GM21619 (cell line): ENCODE measurements at regions not wholly inside any gene's neighbourhood (a gene's known extent, or its start where the extent isn't known, plus 50 kb on each side); places are given as distances from the start of the nearest gene placed in this dataset.

Experiments used
- ATAC-seq: cut with Tn5 transposase; IDR thresholded peaks from one replicate; pipeline ENCODE4 v1.9.1; 2021; ENCODE audit not compliant: unreplicated experiment

DNA sequence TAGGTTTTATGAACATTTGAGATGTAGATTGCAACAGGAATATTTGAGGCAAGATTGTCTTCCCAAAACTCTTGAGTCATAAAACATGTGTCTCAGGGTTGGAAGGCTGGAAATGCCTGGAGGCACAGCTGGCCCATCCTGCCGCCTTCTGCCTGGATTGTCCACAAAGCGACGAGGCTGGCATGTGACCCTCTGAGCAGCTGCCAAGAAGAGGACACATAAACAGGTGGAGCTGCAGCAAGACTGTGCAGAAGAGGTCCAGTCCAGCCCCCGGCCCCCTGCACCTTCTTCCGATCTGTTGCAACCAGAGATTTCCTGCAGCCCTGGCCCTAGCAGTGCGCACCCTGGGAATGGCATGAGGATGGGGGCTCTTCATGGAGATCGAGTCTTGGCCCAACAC is 101.9 kb upstream of the BCOR start:
- no peak for ATAC-seq

DNA sequence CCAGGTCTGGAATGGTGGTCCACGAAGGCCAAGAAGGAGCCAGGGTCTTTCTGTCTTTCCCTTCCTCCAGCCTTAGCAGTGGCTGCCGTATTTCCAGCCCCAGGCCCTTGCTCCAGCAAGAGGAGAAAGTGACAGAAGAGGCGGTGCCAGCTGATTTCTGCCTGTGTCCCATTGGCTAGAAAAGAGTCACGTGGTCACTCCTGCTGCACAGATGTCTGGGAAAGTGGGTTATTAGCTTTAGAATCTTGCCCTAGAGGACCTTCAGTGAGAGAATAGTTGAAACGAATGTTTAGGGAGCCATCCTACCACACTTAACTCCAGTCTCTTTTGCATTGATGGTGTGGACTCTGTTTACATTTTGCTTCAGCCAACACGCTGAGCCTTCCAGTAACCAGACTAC is 99.3 kb upstream of the BCOR start:
- no peak for ATAC-seq

DNA sequence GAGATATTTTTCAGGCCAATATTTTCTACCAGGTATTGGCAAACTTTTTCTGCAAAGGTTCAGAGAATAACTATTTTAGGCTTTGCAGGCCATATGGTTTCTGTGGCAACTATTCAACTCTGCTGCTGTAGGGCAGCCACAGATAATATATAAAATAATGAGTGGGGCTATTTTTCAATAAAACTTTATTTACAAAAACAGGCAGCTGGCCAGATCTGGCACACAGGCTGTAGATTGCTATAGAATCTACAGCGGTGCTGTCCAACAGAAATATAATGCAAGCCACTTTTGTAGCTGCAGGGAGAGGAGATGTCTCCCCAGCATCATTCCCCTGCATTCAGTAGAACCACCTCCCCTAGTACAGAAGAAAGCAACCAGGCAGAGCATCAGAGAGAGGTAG is 97.6 kb upstream of the BCOR start:
- ATAC-seq, result no peak

DNA sequence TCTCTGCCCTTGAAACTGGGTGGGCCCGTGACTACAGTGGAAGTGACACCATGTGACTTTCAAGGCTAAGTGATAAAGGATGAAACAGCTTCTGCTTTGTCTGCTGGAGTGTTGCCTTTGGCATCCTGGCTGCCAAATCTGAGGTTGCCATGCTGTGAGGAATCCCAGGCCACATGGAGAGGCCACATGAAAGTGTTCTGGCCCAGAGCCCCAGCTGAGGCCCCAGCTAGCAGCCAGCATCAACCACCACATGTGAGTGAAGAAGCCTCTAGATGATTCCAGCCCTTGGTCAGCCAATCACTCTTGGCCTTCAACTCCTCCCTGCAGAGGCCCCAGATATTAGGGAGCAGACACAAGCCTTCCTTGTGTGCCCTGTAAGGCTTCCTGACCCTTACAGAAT is 94.4 kb upstream of the BCOR start:
- ATAC-seq, result no peak

DNA sequence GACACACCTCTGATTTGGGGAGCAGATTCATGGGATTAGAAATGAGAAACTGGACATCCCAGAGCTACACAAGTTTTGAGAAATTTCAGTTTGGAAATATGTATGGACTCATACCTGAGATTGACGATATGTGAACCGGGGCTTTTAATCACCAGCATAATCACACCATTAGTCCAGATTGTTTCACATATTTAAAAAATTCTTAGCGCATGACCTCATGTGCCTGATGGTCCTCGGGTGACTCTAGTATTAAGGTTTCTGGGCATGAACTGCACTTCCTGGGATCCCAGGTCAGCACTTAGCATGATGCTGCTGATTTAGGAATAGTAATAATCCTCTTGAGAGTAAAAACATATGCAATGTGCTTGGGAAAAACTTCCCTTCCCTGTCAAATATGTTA is 91.9 kb upstream of the BCOR start:
- no peak for ATAC-seq

DNA sequence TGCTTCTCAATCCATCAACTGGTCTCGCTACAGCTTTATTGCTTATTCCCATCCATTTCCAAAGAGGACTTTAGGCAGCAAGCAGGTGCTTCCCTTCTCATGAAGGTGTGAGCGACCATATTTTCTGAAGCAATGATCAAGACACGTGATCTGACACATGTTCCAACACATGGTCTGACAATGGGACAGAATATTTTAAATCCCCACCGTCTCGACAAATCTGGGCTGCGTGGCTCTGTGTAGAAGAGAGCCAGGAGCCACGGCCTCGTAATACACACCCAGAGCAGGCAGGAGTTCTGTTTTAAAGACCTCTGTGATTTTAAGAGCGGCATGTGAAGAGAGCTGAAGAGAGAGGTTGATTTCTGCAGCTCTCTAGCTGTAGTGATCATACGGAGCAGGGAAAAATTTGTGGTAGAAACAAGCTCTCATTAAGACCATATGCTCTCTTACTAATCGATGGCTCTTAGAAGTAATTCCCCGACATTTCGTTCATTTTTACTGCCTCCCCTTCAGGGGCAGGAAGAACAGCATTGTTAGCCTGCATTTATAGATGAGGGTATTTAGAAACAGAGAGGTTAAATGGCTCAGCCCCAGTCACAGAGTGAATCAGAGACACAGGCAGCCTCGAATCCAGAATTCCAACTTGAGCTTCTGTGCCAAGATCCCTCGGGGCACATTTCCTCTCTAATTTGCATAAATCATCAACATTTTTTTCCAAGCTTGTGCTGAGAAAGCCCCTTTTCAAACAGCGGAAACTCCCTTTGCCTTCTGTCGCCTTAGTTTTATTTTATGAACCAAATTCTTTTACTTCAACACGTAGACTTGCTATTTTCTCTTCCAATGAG is 91.0 kb upstream of the BCOR start:
- no peak for ATAC-seq

DNA sequence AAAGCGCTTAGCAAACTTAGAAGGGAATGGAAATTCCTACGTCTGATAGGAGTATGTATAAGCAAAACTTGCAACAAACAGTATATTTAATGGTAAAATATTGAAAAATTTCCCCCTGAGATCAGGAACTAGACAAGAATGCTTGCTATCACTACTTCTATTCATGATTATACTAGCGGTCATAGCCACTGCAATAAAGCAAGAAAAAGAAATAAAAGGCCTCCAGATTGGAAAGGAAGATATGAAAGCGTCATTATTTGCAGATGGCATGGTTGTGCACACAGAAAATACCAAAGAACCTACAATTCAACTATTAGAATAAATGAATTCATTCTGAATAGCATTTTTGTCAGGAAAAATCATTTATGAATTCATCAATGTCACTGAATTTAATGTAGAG is 87.2 kb upstream of the BCOR start:
- no peak for ATAC-seq

DNA sequence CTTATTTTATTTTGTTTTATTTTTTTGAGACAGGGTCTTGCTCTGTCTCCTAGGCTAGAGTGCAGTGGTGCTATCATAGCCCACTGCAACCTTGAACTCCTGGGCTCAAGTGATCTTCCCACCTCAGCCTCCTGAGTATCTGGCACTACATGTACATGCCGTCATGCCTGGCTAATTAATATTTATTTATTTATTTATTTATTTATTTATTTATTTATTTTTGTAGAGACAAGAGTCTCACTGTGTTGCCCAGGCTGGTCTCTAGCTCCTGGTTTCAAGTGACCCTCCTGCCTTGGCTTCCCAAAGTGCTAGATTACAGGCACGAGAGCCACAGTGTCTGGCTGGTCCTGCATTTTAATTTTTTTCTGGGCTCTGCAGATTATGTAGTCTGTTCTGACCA is 84.9 kb upstream of the BCOR start:
- ATAC-seq, result no peak

DNA sequence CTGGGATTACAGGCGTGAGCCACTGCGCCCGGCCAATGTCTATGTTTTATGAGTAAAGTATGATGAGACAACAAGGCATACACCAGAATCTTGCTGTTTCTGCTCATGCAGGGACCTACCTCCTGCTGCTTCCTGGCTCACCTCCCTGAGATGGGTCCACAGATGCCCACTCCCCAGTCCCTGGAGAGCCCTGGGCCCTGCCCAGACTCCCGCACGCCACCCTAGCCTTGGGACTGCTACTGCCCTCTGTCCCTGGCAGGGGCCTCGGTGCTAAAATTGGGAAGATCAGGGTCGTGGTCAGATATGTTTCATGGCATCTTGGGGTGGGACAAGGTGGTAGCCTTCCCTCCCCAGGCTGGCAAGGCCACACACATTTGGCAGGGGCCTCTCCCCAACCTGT is 84.3 kb upstream of the BCOR start:
- ATAC-seq, result no peak

DNA sequence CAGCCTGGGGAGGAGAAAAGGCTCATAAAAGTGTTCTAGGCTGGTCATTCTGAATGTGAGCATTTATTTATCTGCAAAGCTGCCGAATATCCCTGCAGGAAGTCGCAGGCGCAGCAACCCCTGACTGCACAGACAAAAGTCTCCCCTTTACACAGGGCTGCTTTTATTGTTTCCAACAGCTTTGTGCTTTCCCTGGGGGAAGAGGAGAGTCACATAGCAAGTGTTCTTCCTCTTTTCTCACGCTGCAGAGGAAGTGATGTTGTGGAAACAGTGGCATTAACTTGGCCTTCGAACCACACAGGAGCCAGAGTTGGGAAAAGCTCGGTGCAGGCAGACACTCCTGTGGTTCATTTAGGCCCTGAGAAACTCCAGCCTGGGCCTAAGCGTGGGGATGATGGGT is 81.5 kb upstream of the BCOR start:
- no peak for ATAC-seq

DNA sequence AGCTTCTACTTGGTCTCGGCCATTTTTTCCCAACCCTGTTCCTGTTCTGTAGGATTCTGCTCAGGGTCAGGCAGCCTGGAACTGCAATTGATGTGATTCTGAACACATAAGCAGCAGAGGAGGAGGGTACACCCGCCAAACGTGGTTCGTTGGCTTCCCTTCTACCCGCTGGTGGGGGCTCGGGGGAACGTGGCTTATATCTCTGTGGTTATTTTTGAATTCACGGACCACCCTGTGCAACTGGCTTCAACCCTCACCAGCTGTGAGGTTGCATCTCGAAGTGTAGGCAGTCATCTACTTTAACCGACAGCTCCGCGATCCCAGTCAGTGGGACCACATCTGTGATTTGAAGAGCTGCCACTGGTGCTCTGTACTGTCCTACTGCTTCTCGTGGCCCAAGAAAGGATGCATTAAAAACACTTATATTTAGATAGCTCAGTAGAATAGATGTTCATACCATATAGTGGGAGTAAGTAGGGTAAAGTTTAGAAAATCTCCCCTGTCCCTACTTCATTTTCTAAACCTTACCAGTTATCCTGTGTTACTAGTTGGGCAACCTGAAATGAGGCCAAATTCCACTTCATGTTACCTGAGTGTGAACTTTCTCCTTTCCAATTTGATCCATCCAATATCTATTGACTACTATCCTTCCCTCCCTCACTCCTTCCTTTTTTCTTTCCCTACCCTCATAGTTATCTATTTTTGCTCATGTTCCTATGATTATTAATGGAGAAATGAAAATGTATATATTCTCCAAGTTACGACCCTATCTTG is 80.4 kb upstream of the BCOR start:
- ATAC-seq, result no peak

DNA sequence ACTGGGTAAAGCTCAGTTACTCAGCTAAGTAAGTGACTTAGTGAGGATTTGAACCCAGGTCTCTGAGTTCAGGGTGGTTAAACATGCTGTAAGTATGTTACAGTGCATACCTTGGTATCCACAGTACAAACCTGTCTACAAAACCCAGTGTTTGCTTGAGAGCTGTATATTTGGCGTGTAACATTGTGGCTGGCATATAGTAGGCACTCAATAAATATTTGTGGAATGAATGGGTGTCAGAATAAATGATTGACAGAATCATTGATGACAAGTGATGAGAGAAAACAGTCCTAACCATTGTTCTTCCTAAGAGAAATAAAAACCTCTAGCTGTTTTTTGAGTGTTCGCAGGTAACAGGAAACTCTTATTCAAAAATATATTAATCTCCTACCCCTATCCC is 79.7 kb upstream of the BCOR start:
- no peak for ATAC-seq

DNA sequence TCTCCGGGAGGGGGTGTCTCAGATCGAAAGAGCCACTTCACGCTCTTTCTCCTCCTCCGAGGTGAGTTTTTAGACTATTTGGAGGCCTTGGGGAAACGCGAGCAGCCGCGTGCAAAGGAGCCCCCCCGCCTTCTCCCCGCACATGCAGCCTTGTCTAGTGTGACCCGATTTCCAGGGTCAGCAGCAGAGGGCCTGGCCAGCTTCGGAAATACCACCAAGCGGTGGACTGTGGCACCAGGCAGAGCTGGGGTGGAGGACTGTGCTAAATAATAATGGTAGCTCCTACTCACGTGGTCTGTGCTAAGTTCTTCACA is 79.3 kb upstream of the BCOR start:
- no peak for ATAC-seq

DNA sequence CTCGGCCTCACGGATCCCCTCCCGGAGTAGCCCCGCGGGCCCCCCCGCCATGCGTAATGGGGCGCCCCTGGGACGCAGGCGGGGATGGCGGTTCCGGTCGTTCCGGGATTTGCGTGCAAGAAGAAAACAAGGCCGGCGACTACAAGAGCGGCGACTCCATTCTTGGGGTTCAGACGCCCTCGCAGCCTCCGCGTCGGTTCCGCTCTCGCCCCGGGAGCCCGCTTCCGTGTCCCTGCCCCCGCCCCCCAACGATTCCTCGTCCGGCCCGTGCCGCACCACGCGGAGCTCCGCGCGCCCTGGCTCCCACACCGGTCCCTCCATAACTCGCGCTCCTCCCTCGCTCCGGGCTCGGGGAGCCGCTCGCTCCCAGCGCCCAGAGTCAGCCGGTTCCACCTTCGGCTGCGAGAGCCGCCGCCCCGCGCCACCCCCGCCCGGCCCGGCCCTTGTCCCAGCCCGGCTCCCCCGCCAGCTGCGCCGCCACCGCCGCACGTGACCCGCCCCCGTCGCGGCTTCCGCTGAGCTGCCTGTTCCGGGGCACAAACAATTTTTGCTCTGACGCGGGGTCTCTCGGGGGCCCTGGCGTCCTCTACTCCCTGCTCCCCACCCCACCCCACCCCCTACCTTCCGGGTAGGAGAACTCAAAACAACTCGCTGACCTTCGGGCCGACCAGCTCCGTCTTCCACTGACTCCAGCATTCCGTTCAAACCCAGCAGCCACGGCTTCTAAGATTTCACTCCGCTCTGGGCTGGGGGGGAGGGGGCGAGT is 78.8 kb upstream of the BCOR start:
- ATAC-seq, result no peak

DNA sequence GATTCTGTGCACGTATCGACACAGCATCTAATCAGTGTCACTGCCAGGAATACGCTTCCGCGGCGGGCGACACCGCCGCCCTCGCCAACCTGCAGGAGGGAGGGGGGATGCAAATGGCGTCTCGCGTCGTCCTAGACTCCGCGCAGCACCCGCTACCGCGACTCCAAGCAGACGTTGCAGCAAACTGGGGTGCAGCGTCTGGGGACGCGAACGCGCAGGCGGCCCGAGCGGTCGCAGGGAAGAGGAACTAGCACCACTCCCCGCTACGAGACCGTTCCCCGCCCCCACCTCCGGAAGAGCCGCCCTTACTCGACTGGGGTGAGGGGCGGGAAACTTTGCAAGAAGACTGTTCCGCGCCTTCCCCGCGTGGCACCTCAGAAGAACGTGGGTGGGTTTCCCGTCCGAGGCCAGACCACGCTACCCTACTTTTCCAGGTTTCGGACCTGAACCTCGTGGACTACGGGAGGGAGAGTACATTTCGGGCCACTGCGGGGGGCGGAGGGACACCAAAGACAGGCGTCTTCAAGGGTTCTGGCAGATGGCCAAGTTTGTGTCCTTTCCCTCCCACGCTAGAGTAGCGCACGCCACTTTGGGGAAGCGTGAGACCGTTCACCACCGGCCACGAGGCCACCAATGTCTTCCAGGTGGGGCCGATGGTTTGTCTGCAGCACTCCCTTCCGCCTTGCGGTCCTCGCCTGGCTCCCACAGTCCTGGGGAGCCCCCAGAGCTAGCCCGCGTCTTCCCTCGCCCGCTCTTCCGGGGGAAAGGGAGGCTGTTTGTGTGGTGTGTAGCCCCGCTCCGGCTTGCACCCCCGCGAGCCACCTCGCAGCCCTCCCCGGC is 78.0 kb upstream of the BCOR start:
- no peak for ATAC-seq

DNA sequence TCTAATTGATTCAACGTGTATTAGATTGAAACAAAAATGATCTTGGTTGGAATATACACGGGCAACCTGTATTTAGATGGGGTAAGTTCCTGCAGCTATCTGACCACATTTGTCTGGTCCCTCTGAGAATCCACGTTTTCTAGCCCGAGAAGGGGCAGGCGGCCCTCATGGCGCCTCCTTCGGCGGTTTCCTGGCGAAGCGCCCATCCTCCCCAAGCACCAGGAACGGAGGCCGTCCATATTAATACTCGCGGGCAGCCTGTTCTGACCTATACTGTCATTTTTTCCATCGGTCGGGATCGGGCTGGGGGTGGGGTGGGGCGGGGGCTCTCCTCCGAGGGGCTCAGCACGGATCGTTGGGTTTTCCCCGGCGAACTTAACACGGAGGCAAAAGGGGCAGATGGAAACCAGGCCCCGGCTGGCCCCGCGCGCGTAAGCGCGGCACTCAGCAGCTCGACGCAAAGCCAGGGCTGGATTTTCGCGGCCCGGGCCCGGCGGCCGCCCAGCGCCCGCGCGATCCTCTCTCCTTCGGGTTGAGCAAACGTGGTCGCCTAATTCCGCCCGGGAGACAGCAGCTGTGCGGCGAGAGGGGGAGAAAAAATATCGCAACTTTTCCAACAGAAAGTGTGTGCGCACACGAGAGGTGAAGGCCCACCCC is 77.2 kb upstream of the BCOR start:
- no peak for ATAC-seq

DNA sequence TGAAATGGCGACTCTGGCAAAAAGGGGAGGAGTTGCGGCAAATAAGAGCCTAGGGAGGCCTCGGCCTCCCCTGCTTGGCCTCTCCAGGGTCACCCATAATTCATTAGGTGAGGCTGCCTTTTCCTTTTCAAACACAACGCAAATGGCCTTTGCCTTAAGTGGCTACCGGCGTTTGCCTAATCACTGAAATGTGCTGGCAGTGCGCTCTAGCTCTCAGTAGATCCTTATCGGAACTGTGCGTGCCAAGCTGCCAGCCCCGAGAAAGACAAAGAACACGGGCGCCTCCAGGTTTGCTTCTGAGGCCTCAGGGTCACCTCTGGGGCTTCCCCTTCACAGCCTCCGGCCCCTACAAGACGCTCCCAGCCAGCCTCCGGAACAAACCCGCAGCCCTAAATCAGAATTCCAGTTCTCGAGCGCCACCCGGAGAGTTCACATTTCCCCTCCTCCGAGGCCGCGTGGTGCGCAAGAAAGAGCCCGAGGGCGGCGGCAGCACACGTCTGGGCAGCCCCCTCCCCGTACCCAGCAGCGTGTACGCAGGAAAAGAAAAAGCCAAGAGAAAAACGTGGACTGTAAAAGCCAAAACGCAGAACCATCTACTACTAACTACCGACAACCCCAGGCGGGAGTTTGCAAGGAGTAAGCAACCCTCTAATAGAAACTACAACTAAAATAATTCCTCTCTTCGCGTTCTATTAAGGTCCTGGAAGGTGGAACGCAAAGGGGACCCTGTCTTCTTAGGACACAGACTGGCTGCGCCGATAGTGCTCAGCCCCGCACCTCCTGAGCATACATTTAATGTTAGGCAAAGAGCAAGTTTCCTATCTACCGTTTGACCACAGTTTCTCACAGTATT is 76.5 kb upstream of the BCOR start:
- no peak for ATAC-seq

DNA sequence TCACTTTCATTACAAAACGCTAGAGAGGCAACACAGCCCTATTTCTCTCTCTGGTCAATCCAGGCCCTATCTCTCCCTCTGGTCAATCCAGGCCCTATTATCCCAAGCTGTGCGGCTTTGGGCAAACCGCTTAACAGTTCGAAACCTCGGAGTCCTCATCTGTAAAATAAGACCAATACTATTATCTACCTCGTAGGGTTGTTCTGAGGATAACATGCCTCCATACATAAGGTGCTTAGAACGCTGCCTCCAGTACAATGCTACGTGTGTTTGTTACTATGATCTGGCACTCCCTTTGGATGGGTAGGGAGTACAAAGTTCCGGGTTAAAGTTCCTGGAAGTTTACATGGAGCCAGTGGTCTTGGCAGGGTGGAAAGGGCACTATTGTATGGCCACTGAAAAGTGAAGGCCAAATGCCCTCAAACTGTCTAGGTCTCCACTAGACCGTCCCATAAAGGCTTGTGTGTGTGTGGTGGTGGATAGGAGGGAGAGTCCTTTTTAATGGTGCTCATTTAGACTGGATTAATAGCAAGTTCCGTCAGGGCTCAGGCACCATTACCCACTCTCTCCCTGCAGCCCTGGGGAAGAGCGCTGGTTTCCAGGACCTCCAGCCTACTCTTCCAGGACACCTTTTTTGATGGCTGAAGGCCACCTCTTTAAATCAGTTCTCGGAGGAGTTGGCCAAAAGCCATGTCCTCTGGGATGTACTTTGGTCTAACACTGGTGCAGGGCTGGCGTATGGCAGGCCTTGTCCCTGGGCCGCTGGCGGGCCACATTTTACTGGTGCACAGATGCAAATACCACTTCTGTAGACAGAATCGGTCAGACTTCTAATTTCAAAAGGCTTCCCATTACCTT is 75.6 kb upstream of the BCOR start:
- no peak for ATAC-seq
